ENCODE measurements at regions not wholly inside any gene's neighbourhood (a gene's known extent, or its start where the extent isn't known, plus 50 kb on each side); places are given as distances from the start of the nearest gene placed in this dataset.
A peak's percentile ranks its signal among the peaks of the same experiment; 100 is the strongest.

DNA sequence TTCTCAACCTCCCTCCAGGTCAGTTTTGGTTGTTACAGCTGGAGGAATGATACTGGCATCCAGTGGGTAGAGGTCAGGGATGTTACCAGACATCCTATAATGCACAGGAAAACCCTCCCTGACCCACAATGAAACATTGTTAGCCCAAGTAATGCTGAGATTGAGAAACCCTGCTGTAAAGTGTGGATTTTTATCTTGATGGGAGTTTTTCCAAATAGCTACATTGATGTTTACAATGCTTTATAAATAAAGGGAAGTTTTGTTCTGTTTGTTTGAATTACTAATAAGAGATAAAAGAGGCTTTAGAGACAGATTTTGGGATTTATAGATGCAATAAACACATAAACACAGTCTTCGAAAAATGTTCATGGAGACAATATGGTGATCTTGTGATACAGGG is 194.0 kb upstream of the NUDT6 start:
- TF ChIP-seq, protein P1, sequence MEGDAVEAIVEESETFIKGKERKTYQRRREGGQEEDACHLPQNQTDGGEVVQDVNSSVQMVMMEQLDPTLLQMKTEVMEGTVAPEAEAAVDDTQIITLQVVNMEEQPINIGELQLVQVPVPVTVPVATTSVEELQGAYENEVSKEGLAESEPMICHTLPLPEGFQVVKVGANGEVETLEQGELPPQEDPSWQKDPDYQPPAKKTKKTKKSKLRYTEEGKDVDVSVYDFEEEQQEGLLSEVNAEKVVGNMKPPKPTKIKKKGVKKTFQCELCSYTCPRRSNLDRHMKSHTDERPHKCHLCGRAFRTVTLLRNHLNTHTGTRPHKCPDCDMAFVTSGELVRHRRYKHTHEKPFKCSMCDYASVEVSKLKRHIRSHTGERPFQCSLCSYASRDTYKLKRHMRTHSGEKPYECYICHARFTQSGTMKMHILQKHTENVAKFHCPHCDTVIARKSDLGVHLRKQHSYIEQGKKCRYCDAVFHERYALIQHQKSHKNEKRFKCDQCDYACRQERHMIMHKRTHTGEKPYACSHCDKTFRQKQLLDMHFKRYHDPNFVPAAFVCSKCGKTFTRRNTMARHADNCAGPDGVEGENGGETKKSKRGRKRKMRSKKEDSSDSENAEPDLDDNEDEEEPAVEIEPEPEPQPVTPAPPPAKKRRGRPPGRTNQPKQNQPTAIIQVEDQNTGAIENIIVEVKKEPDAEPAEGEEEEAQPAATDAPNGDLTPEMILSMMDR (IDR thresholded peaks at IDR 0.05; ENCODE audit: extremely low read depth, insufficient read depth, missing control alignments), result no peak
- no peak for DNase-seq (ENCODE audit: low spot score)
- in situ Hi-C loops (cut with MboI; ENCODE audit: low pct_unique_long_range_greater_than_20kb, low sequenced_read_pairs, unreplicated experiment), result loop anchor here (25.0 kb wide), 2 partner anchors 546 to 1146 kb away; no protein-coding TSS in a partner anchor

DNA sequence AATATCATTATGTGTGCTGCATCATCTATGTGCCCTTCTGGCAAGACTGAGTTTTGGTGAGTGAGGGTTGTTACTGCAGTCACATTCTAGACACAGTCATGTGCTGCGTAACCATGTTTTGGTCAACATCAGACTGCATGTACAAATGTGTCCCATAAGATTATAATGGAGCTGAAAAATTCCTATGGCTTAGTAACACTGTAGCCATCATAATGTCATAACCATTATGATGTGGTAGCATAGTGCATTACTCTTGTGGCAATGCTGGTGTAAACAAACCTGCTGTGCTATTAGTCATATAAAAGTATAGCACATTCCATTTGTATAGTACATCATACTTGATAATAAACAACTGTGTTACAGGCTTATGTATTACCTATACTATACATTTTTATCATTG is 198.1 kb upstream of the NUDT6 start:
- TF ChIP-seq, protein P1 (IDR thresholded peaks at IDR 0.05; ENCODE audit: extremely low read depth, insufficient read depth, missing control alignments), result no peak
- in situ Hi-C loops (cut with MboI; ENCODE audit: low pct_unique_long_range_greater_than_20kb, low sequenced_read_pairs, unreplicated experiment), result loop anchor here (25.0 kb wide), 2 partner anchors 542 to 1142 kb away; no protein-coding TSS in a partner anchor
- no peak for DNase-seq (ENCODE audit: low spot score)

DNA sequence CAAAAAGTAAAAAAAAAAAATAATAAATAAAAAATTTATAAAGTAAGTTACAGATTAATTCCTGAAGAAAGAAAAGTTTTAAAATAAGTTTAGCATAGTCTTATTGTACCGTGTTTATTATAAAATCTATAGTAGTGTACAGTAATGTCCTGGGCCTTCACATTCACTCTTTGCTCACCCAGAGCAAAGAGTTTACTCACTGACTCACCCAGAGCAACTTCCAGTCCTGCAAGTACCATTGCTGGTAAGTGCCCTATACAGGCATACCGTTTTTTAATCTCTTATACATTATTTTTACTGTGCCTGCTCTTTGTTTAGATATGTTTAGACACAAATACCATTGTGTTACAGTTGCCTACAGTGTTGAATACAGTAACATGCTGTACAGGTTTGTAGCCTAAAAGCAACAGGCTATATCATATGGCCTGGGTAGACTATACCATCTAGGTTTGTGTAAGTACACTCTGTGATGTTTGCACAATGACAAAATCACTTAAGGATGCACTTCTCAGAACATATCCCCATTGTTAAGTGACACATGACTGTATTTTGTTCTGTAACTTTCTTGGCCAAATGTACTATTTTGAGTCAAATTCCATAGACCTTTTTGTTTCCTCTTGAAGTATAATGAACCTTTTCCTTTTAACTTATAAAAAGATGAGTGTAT is 199.0 kb upstream of the NUDT6 start:
- no peak for DNase-seq (ENCODE audit: low spot score)

DNA sequence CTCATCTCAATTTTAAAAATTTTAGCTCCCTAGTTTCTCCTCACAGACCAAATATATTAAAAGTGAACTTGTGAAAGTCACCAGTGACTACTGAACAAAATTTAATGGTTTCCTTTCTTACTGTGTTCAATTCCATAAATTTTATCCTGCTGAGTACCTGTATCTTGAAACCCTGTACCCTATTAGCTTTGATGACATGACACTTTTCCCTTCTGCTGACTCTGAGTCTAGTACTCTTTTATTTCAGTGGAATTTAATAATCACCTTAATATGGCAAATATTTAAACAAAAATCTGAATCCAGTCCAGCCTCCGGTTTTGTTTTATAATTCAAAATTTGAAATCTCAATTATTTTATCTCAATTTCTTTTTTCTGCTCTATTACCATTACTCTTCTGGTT is 203.1 kb upstream of the NUDT6 start:
- TF ChIP-seq, protein P1 (IDR thresholded peaks at IDR 0.05; ENCODE audit: extremely low read depth, insufficient read depth, missing control alignments), result no peak
- no peak for DNase-seq (ENCODE audit: low spot score)
- in situ Hi-C loops (cut with MboI; ENCODE audit: low pct_unique_long_range_greater_than_20kb, low sequenced_read_pairs, unreplicated experiment), result no loop called here

More for the DNA sequence above, 199.0 kb upstream of the NUDT6 start:
- TF ChIP-seq, protein P1 (IDR thresholded peaks at IDR 0.05; ENCODE audit: extremely low read depth, insufficient read depth, missing control alignments), result no peak
- in situ Hi-C loops (cut with MboI; ENCODE audit: low pct_unique_long_range_greater_than_20kb, low sequenced_read_pairs, unreplicated experiment), result loop anchor here (25.0 kb wide), 2 partner anchors 541 to 1141 kb away; no protein-coding TSS in a partner anchor

DNA sequence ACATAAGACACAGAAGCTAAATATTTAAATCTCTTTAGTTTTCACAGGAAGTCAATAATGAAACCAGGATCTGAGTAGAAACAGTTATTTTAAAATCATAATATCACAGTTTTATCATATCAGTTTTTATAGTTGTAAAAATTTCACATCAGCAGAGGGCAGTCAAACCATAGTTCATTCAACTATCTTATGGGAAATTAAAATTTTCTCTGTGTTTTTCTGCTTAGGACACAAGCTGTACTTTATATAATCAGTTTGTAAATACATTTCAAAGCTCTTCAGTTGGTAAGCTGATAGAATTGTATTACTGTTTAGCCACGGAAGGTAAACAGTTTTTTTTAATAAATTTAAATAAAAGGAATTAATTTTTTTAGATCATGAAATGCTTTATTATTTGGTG is 204.8 kb upstream of the NUDT6 start:
- DNase-seq (ENCODE audit: low spot score), result no peak
- TF ChIP-seq, protein P1 (IDR thresholded peaks at IDR 0.05; ENCODE audit: extremely low read depth, insufficient read depth, missing control alignments), result peak; percentile 13
- in situ Hi-C loops (cut with MboI; ENCODE audit: low pct_unique_long_range_greater_than_20kb, low sequenced_read_pairs, unreplicated experiment), result no loop called here

DNA sequence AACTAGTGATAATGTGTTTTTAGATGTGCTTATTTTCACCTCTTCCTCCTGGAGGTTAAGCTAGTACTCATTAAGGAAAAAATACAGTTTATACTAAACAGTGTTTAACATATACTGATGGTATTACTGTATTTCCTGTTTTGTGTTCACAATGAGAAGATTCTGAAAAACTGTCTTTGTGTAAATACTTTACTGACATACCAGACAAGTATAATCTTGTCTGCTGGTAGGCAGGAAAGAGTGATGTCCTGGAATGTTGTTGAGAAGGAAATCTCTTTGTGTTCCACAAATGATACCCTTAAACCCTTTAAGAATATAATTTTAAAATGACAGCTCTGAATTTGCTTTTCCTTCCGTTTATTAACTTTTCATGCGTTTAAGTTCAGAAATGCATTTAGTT is 205.5 kb upstream of the NUDT6 start:
- in situ Hi-C loops (cut with MboI; ENCODE audit: low pct_unique_long_range_greater_than_20kb, low sequenced_read_pairs, unreplicated experiment), result no loop called here
- TF ChIP-seq, protein P1 (IDR thresholded peaks at IDR 0.05; ENCODE audit: extremely low read depth, insufficient read depth, missing control alignments), result no peak
- no peak for DNase-seq (ENCODE audit: low spot score)

All from GM13977 (cell line).